HG03108 (cell line): ENCODE measurements at regions not wholly inside any gene's neighbourhood (a gene's known extent, or its start where the extent isn't known, plus 50 kb on each side); places are given as distances from the start of the nearest gene placed in this dataset.
"Not testable (repeated sequence)": the region's sequence is repeated elsewhere in the genome, so short reads cannot be mapped to it uniquely, and the experiment has no call there.

Experiments
- ATAC-seq: cut with Tn5 transposase; IDR thresholded peaks from one replicate; pipeline ENCODE4 v1.9.1; 2021; ENCODE audit warnings: moderate library complexity; ENCODE audit not compliant: unreplicated experiment

- ATAC-seq: no peak
These were observed 158.8 kb downstream of the DDX1 start for GRCh38 chr2:15750433-15750814.

- no peak for ATAC-seq
These were observed 159.2 kb downstream of the DDX1 start for GRCh38 chr2:15750822-15751329.

GRCh38 chr2:15751477-15751876, 159.8 kb downstream of the DDX1 start:
- no peak for ATAC-seq

- no peak for ATAC-seq
These were observed 161.0 kb downstream of the DDX1 start for GRCh38 chr2:15752552-15753232.

- no peak for ATAC-seq
These were observed 161.6 kb downstream of the DDX1 start for GRCh38 chr2:15753233-15753798.

- ATAC-seq: no peak
These were observed 162.4 kb downstream of the DDX1 start for GRCh38 chr2:15753811-15754702.

- ATAC-seq: no peak
These were observed 163.0 kb downstream of the DDX1 start for GRCh38 chr2:15754703-15755099.

GRCh38 chr2:15755528-15755927, 163.9 kb downstream of the DDX1 start:
- no peak for ATAC-seq

GRCh38 chr2:15756011-15756550, 164.4 kb downstream of the DDX1 start:
- no peak for ATAC-seq

- ATAC-seq: no peak
These were observed 165.5 kb downstream of the DDX1 start for GRCh38 chr2:15756882-15757819.

GRCh38 chr2:15757820-15758586, 166.3 kb downstream of the DDX1 start:
- ATAC-seq: no peak

- ATAC-seq: no peak
These were observed 167.2 kb downstream of the DDX1 start for GRCh38 chr2:15758848-15759247.

- no peak for ATAC-seq
These were observed 167.7 kb downstream of the DDX1 start for GRCh38 chr2:15759385-15759784.

- not testable (repeated sequence) for ATAC-seq
These were observed 168.1 kb downstream of the DDX1 start for GRCh38 chr2:15759791-15760190.

- ATAC-seq: no peak
These were observed 168.7 kb downstream of the DDX1 start for GRCh38 chr2:15760232-15760910.

GRCh38 chr2:15761056-15761455, 169.4 kb downstream of the DDX1 start:
- ATAC-seq: no peak

- no peak for ATAC-seq
These were observed 170.2 kb downstream of the DDX1 start for GRCh38 chr2:15761910-15762309.

GRCh38 chr2:15762449-15762848, 170.8 kb downstream of the DDX1 start:
- no peak for ATAC-seq
